Ishikawa (cell line): ENCODE measurements at regions not wholly inside any gene's neighbourhood (a gene's known extent, or its start where the extent isn't known, plus 50 kb on each side); places are given as distances from the start of the nearest gene placed in this dataset.

ENCODE experiments used
- RAD21 ChIP-seq: IDR thresholded peaks from 2 replicates; pipeline ENCODE4 v1.6.1; 2012; ENCODE audit warnings: low read depth
- TAF1 ChIP-seq: IDR thresholded peaks from 2 replicates; pipeline ENCODE4 v1.6.1; 2012; ENCODE audit warnings: low read depth, mild to moderate bottlenecking
- YY1 ChIP-seq: IDR thresholded peaks from 2 replicates; pipeline ENCODE4 v1.6.1; 2012; ENCODE audit warnings: low read depth
- TF ChIP-seq, protein P1 (sequence below): IDR thresholded peaks from 2 replicates; pipeline ENCODE4 v1.6.1; 2012; ENCODE audit warnings: low read depth, mild to moderate bottlenecking
- TF ChIP-seq, protein P2 (sequence below): IDR thresholded peaks from 2 replicates; pipeline ENCODE4 v1.6.1; 2012

DNA sequence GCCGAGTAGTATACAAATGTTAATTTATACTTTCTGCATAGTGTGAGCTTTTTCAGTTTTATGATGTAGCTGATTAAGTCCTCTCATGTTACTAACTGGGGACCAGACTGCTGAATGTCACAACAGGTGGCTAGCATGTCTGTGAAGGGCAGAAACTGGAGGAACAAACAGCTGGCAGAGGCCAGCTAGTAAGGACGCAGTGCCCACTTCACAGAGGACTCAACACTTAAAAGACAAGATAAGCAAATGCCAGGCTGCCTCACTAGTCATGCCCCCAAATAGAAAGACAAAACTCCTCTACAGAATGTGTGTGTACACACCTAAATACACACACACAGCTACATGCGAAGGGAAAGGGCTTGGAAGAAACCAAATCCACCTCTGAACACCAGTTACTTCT is 73.8 kb upstream of the ZNF678 start:
- TF ChIP-seq TAF1, result no peak
- TF ChIP-seq, protein P1, sequence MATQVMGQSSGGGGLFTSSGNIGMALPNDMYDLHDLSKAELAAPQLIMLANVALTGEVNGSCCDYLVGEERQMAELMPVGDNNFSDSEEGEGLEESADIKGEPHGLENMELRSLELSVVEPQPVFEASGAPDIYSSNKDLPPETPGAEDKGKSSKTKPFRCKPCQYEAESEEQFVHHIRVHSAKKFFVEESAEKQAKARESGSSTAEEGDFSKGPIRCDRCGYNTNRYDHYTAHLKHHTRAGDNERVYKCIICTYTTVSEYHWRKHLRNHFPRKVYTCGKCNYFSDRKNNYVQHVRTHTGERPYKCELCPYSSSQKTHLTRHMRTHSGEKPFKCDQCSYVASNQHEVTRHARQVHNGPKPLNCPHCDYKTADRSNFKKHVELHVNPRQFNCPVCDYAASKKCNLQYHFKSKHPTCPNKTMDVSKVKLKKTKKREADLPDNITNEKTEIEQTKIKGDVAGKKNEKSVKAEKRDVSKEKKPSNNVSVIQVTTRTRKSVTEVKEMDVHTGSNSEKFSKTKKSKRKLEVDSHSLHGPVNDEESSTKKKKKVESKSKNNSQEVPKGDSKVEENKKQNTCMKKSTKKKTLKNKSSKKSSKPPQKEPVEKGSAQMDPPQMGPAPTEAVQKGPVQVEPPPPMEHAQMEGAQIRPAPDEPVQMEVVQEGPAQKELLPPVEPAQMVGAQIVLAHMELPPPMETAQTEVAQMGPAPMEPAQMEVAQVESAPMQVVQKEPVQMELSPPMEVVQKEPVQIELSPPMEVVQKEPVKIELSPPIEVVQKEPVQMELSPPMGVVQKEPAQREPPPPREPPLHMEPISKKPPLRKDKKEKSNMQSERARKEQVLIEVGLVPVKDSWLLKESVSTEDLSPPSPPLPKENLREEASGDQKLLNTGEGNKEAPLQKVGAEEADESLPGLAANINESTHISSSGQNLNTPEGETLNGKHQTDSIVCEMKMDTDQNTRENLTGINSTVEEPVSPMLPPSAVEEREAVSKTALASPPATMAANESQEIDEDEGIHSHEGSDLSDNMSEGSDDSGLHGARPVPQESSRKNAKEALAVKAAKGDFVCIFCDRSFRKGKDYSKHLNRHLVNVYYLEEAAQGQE, result no peak
- no peak for TF ChIP-seq RAD21
- TF ChIP-seq, protein P2, sequence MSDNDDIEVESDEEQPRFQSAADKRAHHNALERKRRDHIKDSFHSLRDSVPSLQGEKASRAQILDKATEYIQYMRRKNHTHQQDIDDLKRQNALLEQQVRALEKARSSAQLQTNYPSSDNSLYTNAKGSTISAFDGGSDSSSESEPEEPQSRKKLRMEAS, result no peak
- TF ChIP-seq YY1, result no peak
